ENCODE measurements at regions not wholly inside any gene's neighbourhood (a gene's known extent, or its start where the extent isn't known, plus 50 kb on each side); places are given as distances from the start of the nearest gene placed in this dataset.

GRCh38 chr17:69900101-69900500, 174.9 kb upstream of the KCNJ16 start:
- no peak for DNase-seq (ENCODE audit: low spot score)

GRCh38 chr17:69900829-69901228, 174.2 kb upstream of the KCNJ16 start:
- no peak for DNase-seq (ENCODE audit: low spot score)

- DNase-seq (ENCODE audit: low spot score): no peak
Observed at GRCh38 chr17:69906306-69906705, 168.7 kb upstream of the KCNJ16 start.

GRCh38 chr17:69907132-69907847, 167.7 kb upstream of the KCNJ16 start:
- no peak for DNase-seq (ENCODE audit: low spot score)

GRCh38 chr17:69908626-69909368, 166.2 kb upstream of the KCNJ16 start:
- DNase-seq (ENCODE audit: low spot score): no peak

- DNase-seq (ENCODE audit: low spot score): no peak
Observed at GRCh38 chr17:69909389-69909788, 165.6 kb upstream of the KCNJ16 start.

GRCh38 chr17:69912805-69913204, 162.2 kb upstream of the KCNJ16 start:
- no peak for DNase-seq (ENCODE audit: low spot score)

GRCh38 chr17:69913216-69913615, 161.8 kb upstream of the KCNJ16 start:
- peak; percentile 16 for DNase-seq (ENCODE audit: low spot score)

- no peak for DNase-seq (ENCODE audit: low spot score)
Observed at GRCh38 chr17:69913616-69914015, 161.4 kb upstream of the KCNJ16 start.

GRCh38 chr17:69914520-69914919, 160.5 kb upstream of the KCNJ16 start:
- no peak for DNase-seq (ENCODE audit: low spot score)

- no peak for DNase-seq (ENCODE audit: low spot score)
Observed at GRCh38 chr17:69916761-69917160, 158.3 kb upstream of the KCNJ16 start.

GRCh38 chr17:69918164-69918563, 156.9 kb upstream of the KCNJ16 start:
- no peak for DNase-seq (ENCODE audit: low spot score)

- DNase-seq (ENCODE audit: low spot score): no peak
Observed at GRCh38 chr17:69919789-69920188, 155.2 kb upstream of the KCNJ16 start.

- no peak for DNase-seq (ENCODE audit: low spot score)
Observed at GRCh38 chr17:69921046-69921445, 154.0 kb upstream of the KCNJ16 start.

GRCh38 chr17:69928611-69929010, 146.4 kb upstream of the KCNJ16 start:
- DNase-seq (ENCODE audit: low spot score): no peak

GRCh38 chr17:69936996-69937395, 138.0 kb upstream of the KCNJ16 start:
- DNase-seq (ENCODE audit: low spot score): no peak

GRCh38 chr17:69943058-69943457, 132.0 kb upstream of the KCNJ16 start:
- DNase-seq (ENCODE audit: low spot score): no peak

GRCh38 chr17:69944406-69944805, 130.6 kb upstream of the KCNJ16 start:
- no peak for DNase-seq (ENCODE audit: low spot score)

GRCh38 chr17:69945698-69946185, 129.3 kb upstream of the KCNJ16 start:
- DNase-seq (ENCODE audit: low spot score): no peak

- no peak for DNase-seq (ENCODE audit: low spot score)
Observed at GRCh38 chr17:69947027-69947759, 127.8 kb upstream of the KCNJ16 start.

- DNase-seq (ENCODE audit: low spot score): no peak
Observed at GRCh38 chr17:69948406-69948805, 126.6 kb upstream of the KCNJ16 start.

GRCh38 chr17:69949496-69949895, 125.5 kb upstream of the KCNJ16 start:
- DNase-seq (ENCODE audit: low spot score): no peak

Data from AG08396 (cell line).